ENCODE measurements at regions not wholly inside any gene's neighbourhood (a gene's known extent, or its start where the extent isn't known, plus 50 kb on each side); places are given as distances from the start of the nearest gene placed in this dataset.
A peak's percentile ranks its signal among the peaks of the same experiment; 100 is the strongest.

DNA sequence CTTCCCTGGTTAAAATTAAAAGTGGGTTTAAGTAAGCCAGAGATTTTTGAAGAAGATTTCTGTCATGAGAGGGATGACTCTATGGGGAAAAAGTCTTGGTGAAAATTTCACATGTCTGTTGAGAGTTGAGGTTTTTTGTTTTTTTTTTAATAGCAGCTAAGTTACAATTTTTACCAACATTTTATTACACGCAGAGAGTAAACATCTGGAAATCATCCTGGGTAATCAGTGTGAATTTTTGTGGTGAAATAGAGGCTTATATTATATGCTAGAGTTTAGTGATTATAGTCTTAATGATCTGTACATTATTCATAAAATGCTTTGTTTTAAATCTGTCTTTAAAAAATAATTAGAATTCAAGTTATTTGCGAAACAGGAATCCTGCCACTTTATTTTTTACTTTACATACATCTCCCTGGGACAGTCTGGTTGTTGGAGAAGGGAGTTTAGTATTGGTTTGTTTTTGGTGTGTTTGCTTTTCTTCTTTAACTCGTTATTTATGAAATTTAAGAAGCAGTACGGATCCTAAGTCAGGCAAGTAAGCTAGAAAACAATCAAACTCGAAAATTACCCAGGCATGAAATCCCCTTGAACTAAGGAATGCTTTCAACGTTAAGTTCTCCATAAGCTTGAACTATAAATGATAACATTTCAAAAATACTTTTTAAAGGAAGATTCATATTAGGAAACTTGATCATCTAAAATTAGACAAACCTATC lies 143.4 kb upstream of the TSC22D2 start:
- Histone ChIP-seq H3K9me3 (ENCODE audit: control insufficient read depth in 1 of 2, low read length in 2 of 2) (no peaks in the 10 kb centered on the region), H3K36me3 (ENCODE audit: control insufficient read depth in 1 of 2, insufficient read depth in 2 of 2, low read length in 2 of 2) (no peaks in the 10 kb centered on the region), H3K4me3 (ENCODE audit: low read depth in 1 of 2, low read length in 2 of 2) (no peak overlapping the region), H3K4me1 (ENCODE audit: control insufficient read depth in 1 of 2, insufficient read depth in 2 of 2, low read length in 2 of 2) (no peaks in the 10 kb centered on the region), H3K27me3 (ENCODE audit: low read depth, low read length) (no peaks in the 10 kb centered on the region), H3K27ac (ENCODE audit: low read length) (no peak overlapping the region)

DNA sequence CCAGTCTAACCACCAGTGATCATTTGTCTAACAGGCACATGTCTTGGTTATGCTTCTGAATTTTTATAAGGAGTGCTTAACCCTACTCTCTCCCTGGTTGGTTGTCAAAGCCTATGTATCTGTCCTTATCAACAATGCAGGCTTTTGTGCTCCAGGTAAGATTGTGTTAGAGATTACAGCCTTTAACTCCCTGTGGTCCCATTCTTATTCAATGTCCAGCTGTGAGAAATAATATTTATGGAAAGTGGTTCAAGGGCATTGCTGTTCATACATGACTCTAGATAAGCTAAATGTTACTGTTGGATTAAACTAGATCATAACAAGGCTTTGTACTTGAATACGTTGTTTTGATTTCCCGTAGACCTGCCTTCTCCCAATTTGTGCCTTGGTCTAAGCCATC lies 146.1 kb upstream of the TSC22D2 start:
- H3K36me3 ChIP-seq (ENCODE audit: control insufficient read depth in 1 of 2, insufficient read depth in 2 of 2, low read length in 2 of 2) = no peaks in the 10 kb centered on the region

DNA sequence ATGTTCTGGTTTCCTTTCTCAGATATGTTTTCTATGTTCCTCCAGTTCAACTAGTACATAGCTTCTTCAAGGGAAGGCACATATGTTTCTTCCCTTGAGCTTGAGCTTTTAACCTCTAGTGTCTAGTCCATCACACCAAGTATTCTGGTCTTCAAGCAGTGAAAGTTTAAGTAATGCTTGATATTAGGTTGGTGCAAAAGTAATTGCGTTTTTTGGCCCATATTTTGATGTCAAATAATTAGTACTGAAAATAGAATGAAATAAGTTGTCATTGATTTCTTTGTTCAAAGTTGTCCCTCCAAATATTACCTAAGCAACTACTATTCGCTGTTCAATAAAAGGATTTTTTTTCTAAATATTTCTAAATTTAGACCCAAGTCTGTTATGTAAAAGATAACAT lies 146.7 kb upstream of the TSC22D2 start:
- H3K9me3 ChIP-seq (ENCODE audit: control insufficient read depth in 1 of 2, low read length in 2 of 2) = no peaks in the 10 kb centered on the region
- no peaks in the 10 kb centered on the region for H3K4me1 ChIP-seq (ENCODE audit: control insufficient read depth in 1 of 2, insufficient read depth in 2 of 2, low read length in 2 of 2)
- no peaks in the 10 kb centered on the region for H3K36me3 ChIP-seq (ENCODE audit: control insufficient read depth in 1 of 2, insufficient read depth in 2 of 2, low read length in 2 of 2)
- no peak overlapping the region for H3K27ac ChIP-seq (ENCODE audit: low read length)
- no peak overlapping the region for H3K4me3 ChIP-seq (ENCODE audit: low read depth in 1 of 2, low read length in 2 of 2)
- H3K27me3 ChIP-seq (ENCODE audit: low read depth, low read length) = no peaks in the 10 kb centered on the region

More for the DNA sequence above, 146.1 kb upstream of the TSC22D2 start:
- Histone ChIP-seq H3K27ac (ENCODE audit: low read length) (no peak overlapping the region), H3K9me3 (ENCODE audit: control insufficient read depth in 1 of 2, low read length in 2 of 2) (no peaks in the 10 kb centered on the region), H3K4me1 (ENCODE audit: control insufficient read depth in 1 of 2, insufficient read depth in 2 of 2, low read length in 2 of 2) (no peaks in the 10 kb centered on the region), H3K27me3 (ENCODE audit: low read depth, low read length) (no peaks in the 10 kb centered on the region), H3K4me3 (ENCODE audit: low read depth in 1 of 2, low read length in 2 of 2) (no peak overlapping the region)

DNA sequence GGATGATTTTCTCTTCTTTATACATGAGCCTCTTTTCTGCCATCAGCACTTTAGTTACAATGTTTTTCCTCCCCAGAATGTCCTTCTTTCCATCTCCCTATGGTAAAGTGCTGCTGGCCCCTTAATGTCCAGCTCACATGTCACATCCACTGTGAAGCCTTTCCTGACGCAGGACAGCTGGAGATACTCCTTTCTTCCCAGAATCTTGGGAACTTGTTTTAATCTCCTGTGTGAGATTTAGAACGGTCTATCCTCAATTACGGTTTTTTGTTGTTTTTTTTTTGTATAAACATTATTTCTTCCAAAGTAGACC lies 147.7 kb upstream of the TSC22D2 start:
- no peak overlapping the region for H3K27ac ChIP-seq (ENCODE audit: low read length)
- no peaks in the 10 kb centered on the region for H3K9me3 ChIP-seq (ENCODE audit: control insufficient read depth in 1 of 2, low read length in 2 of 2)
- no peak overlapping the region for H3K4me3 ChIP-seq (ENCODE audit: low read depth in 1 of 2, low read length in 2 of 2)
- no peaks in the 10 kb centered on the region for H3K36me3 ChIP-seq (ENCODE audit: control insufficient read depth in 1 of 2, insufficient read depth in 2 of 2, low read length in 2 of 2)
- no peaks in the 10 kb centered on the region for H3K27me3 ChIP-seq (ENCODE audit: low read depth, low read length)
- peaks cover 0 to 2% of the 10 kb centered on the region in 2 donors for H3K4me1 ChIP-seq (ENCODE audit: control insufficient read depth in 1 of 2, insufficient read depth in 2 of 2, low read length in 2 of 2)

DNA sequence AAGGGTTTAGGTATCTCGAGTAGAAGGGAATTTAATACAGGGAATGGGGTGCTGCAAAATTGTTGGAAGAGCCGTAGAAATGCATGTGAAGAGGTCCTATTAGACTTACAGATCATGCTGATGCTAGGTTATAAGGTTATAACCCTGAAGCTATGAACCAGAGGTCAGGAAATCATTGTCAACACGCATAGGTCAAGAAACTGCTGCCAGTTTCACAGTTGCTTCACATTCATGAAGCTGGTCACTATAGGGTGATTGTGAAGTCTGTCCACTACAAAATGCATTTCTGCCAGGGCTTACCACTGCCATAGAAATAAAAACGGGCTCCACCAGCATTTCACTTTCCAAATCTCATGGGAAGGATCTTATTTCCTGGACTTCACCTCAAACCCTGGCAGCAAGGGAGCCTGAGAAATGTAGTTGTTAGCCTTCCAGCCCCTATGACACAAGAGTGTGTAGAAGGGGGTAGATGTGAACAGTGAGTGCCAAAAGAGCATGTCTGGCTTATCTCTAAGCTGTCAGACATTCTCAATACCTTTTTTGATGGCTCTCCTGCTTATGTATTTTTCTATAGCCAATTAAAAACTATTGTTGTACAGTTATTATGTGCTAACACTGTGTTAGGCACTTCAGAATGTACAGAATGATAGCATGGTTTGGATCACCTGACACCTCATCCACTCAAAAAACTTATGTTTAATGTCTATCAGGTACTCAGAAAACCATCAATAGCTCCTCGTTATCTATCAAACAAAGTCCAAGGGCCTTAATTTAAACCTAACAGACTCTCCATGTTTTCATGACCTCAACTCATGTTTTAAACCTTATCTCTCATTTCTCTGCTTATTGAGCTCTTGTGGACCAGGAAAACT lies 148.3 kb upstream of the TSC22D2 start:
- Histone ChIP-seq H3K4me1 (ENCODE audit: control insufficient read depth in 1 of 2, insufficient read depth in 2 of 2, low read length in 2 of 2) (peaks cover 0 to 8% of the 10 kb centered on the region in 2 donors), H3K36me3 (ENCODE audit: control insufficient read depth in 1 of 2, insufficient read depth in 2 of 2, low read length in 2 of 2) (no peaks in the 10 kb centered on the region), H3K27me3 (ENCODE audit: low read depth, low read length) (no peaks in the 10 kb centered on the region), H3K4me3 (ENCODE audit: low read depth in 1 of 2, low read length in 2 of 2) (no peak overlapping the region), H3K9me3 (ENCODE audit: control insufficient read depth in 1 of 2, low read length in 2 of 2) (no peaks in the 10 kb centered on the region), H3K27ac (ENCODE audit: low read length) (no peak overlapping the region)

DNA sequence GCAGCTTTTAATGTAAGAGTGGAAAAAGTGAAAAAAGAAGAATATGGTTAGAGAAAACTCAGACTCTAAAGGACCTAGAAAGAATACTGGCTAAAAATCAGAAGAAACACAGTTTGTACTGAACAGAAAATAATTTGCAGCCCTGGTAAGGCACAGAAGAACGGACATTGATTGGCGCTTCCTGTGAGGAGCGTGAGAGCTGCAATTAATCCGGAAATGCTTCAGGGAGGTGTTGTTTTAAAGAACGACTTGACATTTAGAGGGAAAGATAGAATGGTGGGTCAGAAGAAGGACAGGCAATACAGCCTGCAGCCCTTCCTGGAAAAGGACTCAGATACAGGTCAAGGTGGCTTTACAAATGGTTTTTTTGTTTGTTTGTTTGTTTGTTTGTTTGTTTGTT lies 151.3 kb upstream of the TSC22D2 start:
- Histone ChIP-seq H3K36me3 (ENCODE audit: control insufficient read depth in 1 of 2, insufficient read depth in 2 of 2, low read length in 2 of 2) (no peaks in the 10 kb centered on the region), H3K27me3 (ENCODE audit: low read depth, low read length) (no peaks in the 10 kb centered on the region), H3K9me3 (ENCODE audit: control insufficient read depth in 1 of 2, low read length in 2 of 2) (no peaks in the 10 kb centered on the region), H3K4me1 (ENCODE audit: control insufficient read depth in 1 of 2, insufficient read depth in 2 of 2, low read length in 2 of 2) (peaks cover 4 to 11% of the 10 kb centered on the region in 2 donors), H3K27ac (ENCODE audit: low read length) (no peak overlapping the region), H3K4me3 (ENCODE audit: low read depth in 1 of 2, low read length in 2 of 2) (no peak overlapping the region)

DNA sequence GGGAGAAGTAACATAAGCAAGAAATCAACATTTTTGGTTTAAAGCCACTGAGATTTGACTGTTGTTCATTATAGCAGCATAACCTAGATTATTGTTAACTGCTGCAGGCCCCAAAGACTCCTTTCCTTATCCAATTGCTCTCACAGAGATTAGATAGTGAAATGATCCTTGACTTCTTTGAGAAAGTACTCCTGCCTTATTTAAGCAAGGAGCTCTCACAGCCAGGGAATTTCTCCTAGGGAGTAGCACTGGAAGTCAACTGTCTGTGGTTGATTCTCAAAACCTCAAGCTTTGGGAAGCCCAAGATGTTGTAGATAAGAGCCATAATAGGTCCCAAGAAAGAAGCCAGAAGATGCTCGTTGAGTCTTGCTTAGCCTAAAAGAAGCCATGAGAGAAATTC lies 151.8 kb upstream of the TSC22D2 start:
- Histone ChIP-seq H3K36me3 (ENCODE audit: control insufficient read depth in 1 of 2, insufficient read depth in 2 of 2, low read length in 2 of 2) (no peaks in the 10 kb centered on the region), H3K27ac (ENCODE audit: low read length) (no peak overlapping the region), H3K4me1 (ENCODE audit: control insufficient read depth in 1 of 2, insufficient read depth in 2 of 2, low read length in 2 of 2) (peaks cover 9 to 15% of the 10 kb centered on the region in 2 donors), H3K4me3 (ENCODE audit: low read depth in 1 of 2, low read length in 2 of 2) (no peak overlapping the region), H3K9me3 (ENCODE audit: control insufficient read depth in 1 of 2, low read length in 2 of 2) (no peaks in the 10 kb centered on the region), H3K27me3 (ENCODE audit: low read depth, low read length) (no peaks in the 10 kb centered on the region)

DNA sequence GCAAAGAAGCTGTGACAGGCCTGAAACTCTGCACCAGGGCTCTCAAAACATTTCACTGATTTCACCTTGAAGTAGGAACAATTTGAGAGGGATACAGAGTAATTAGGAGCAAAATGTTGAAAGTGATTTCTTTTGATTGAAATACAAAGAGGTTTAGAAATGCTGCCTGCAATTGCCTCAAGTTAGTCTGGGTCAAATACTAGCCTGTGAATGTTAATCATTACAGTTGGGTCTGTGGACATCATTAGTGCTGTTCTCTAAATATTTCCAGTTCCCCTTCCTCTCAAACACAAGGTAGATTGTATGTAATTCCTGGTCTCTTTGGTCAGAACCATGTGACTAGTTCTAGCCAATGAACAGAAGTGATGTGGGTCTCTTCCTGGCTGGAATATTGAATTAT lies 152.3 kb upstream of the TSC22D2 start:
- no peaks in the 10 kb centered on the region for H3K36me3 ChIP-seq (ENCODE audit: control insufficient read depth in 1 of 2, insufficient read depth in 2 of 2, low read length in 2 of 2)
- no peaks in the 10 kb centered on the region for H3K27me3 ChIP-seq (ENCODE audit: low read depth, low read length)
- H3K9me3 ChIP-seq (ENCODE audit: control insufficient read depth in 1 of 2, low read length in 2 of 2) = no peaks in the 10 kb centered on the region
- H3K4me3 ChIP-seq (ENCODE audit: low read depth in 1 of 2, low read length in 2 of 2) = no peak overlapping the region
- H3K4me1 ChIP-seq (ENCODE audit: control insufficient read depth in 1 of 2, insufficient read depth in 2 of 2, low read length in 2 of 2) = peaks cover 12 to 20% of the 10 kb centered on the region in 2 donors
- no peak overlapping the region for H3K27ac ChIP-seq (ENCODE audit: low read length)

DNA sequence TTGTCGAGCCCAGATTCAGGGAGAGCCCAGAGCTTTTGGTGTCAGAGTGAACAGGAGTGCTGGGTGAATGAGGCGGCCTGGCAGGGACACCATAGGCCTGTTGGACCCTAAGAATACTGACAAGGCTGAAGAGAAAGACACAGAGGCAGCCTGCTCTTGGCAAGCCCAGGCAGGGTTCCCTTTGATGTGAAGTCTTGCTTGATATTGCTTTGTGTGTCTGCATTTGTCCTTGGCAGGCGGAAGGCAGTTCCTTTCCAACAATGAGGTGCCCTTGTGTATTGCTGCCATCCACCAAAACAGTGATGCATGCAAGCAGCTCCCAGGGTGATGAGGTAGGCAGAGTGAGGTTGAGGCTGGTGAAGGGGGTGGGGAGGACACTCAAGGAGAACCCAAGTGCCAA lies 152.7 kb upstream of the TSC22D2 start:
- no peak overlapping the region for H3K4me3 ChIP-seq (ENCODE audit: low read depth in 1 of 2, low read length in 2 of 2)
- no peaks in the 10 kb centered on the region for H3K9me3 ChIP-seq (ENCODE audit: control insufficient read depth in 1 of 2, low read length in 2 of 2)
- H3K27ac ChIP-seq (ENCODE audit: low read length) = peak overlapping the region; percentile 73
- no peaks in the 10 kb centered on the region for H3K27me3 ChIP-seq (ENCODE audit: low read depth, low read length)
- no peaks in the 10 kb centered on the region for H3K36me3 ChIP-seq (ENCODE audit: control insufficient read depth in 1 of 2, insufficient read depth in 2 of 2, low read length in 2 of 2)
- peaks cover 12 to 23% of the 10 kb centered on the region in 2 donors for H3K4me1 ChIP-seq (ENCODE audit: control insufficient read depth in 1 of 2, insufficient read depth in 2 of 2, low read length in 2 of 2)

DNA sequence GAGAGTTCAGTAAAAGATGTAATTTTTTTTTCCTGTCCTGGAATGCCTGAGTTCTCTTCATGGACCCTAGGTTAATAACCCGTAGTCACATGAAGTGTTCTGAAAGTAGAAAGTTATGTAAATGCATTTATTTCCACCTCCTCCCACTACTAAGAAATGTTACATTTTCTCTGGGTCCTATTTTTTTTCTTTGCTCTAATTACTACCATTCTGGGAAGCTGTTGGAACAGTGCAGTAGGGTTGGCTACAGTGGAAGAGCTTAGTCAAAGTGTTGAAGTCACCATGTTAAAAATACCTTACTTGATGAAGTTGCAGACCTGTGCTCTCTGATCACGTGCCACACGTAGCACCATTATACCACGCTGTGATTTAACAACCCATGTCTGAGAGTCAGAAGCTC lies 153.8 kb upstream of the TSC22D2 start:
- H3K4me1 ChIP-seq (ENCODE audit: control insufficient read depth in 1 of 2, insufficient read depth in 2 of 2, low read length in 2 of 2) = peaks cover 12 to 34% of the 10 kb centered on the region in 2 donors

DNA sequence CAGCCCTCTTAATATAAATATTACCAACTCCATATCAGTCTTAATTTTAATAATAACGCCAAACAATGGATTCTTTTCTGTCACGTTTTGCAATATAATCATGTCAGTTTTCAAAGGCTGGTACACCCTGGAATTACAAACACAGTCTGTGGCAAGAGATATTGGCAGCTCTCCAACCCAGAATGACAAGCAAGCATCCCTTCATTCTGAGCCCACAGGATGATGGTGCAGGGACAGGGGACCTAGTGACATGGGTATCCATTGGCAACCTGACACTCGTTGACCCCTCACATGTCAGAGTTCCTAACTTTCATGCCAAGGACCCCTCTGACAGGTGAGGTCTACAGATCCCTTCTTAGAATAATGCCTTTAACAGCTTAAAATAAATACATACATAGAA lies 154.5 kb upstream of the TSC22D2 start:
- no peaks in the 10 kb centered on the region for H3K27me3 ChIP-seq (ENCODE audit: low read depth, low read length)
- no peaks in the 10 kb centered on the region for H3K36me3 ChIP-seq (ENCODE audit: control insufficient read depth in 1 of 2, insufficient read depth in 2 of 2, low read length in 2 of 2)
- no peak overlapping the region for H3K4me3 ChIP-seq (ENCODE audit: low read depth in 1 of 2, low read length in 2 of 2)
- H3K27ac ChIP-seq (ENCODE audit: low read length) = no peak overlapping the region
- peaks cover 12 to 38% of the 10 kb centered on the region in 2 donors for H3K4me1 ChIP-seq (ENCODE audit: control insufficient read depth in 1 of 2, insufficient read depth in 2 of 2, low read length in 2 of 2)
- H3K9me3 ChIP-seq (ENCODE audit: control insufficient read depth in 1 of 2, low read length in 2 of 2) = no peaks in the 10 kb centered on the region

More for the DNA sequence above, 153.8 kb upstream of the TSC22D2 start:
- Histone ChIP-seq H3K9me3 (ENCODE audit: control insufficient read depth in 1 of 2, low read length in 2 of 2) (no peaks in the 10 kb centered on the region), H3K27ac (ENCODE audit: low read length) (peak overlapping the region; percentile 73), H3K36me3 (ENCODE audit: control insufficient read depth in 1 of 2, insufficient read depth in 2 of 2, low read length in 2 of 2) (no peaks in the 10 kb centered on the region), H3K4me3 (ENCODE audit: low read depth in 1 of 2, low read length in 2 of 2) (no peak overlapping the region), H3K27me3 (ENCODE audit: low read depth, low read length) (no peaks in the 10 kb centered on the region)

Measured in muscle layer of duodenum (tissue), 2 donors.